Fibroblast of peridontal ligament (primary cell): ENCODE measurements at regions not wholly inside any gene's neighbourhood (a gene's known extent, or its start where the extent isn't known, plus 50 kb on each side); places are given as distances from the start of the nearest gene placed in this dataset.

ENCODE experiments used
- DNase-seq: peaks from one replicate; pipeline ENCODE4 v3.0.0-alpha.2; 2010; ENCODE audit errors: extremely low read depth

DNA sequence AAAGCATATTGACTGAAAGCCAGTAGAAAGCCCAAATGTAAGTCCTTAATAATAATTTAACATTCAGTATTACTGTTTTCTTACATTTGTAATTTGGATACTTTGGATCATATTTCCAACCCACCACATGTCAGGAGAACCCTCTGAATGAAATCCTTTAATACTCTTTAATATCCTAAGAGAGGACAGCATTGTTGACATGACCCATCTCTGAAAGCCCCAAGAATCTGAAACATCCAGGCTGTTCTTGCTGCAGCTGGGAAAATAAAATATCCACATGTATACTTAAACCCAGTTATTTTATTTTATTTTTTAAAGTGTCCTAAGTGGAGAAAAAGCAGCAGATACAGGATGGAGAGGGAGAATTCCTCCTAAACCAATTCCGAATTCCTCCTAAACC is 130.8 kb upstream of the RIPOR2 start:
- DNase-seq = no peak

DNA sequence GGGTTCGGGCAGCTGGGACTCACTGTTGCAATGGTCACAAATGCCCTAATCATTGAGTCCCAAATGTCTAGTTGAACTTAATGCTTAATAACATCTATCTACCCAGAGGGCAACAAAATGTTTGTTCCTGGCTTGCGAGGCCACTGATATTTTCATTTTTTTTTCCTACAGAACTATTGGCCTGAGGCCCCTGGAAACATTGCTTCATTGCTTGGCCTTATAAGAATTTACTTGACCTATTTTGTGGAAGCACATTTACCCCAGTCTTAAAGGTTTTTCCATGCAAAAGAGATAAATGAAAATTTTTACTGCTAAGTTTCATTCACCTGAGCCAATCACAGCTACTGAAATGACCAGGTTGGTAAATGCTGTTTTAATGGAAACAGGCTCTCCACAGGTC is 133.1 kb upstream of the RIPOR2 start:
- DNase-seq = no peak

DNA sequence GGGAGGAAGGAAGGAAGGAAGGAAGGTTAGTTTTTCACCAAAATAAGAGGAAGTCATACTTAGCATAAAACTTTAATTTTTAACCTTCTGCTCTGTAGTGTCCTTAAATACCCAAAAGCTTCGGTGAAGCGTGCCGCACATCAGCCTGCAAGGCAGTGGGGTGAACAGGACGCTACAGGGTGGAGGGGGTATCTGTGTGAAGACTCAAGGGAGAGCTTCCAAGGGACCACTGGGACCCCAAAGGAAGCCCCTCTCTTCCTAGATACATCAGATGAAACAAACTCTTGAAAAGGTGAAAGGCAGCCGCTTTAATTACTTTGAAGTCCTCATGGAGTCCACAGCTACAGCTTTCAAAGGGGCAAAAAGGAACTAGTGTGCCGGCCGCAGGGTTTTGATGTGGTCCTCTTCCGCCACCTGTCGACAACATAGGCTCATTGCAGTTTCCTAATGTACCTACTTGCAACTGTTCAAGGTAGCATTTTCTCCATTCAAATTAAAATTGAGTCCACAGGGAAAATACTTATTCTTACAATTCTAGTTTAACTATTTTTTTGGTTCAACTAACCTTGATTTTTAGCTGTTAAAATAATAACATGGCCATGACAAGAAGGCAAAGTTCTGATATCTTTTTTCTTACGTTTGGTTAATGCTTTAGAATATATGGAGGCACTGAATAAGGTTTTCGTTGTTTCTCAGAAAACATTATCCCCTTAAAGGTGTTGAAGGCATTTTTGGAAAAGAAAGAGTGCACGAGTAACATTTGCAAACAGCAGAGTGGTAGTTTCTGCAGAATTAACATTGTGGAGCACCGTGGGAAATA is 135.0 kb upstream of the RIPOR2 start:
- DNase-seq = peak; percentile 91

DNA sequence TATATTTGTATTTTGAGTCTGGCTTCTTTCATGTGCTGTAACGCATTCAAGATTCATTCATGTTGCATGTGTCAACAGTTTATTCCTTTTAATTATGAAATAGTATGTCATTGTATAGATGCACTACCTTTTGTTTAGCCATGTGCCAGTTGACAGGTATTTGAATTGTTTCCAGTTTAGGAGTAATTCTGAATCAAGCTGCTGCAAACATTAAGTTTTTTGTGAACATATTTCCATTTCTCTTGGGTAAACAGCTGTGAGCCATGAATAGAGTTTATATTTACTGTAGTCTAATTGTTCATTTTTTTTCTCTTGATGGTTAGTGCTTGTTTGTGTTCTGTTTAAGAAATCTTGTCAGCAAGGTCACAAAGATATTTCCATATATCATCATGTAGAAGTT is 142.4 kb upstream of the RIPOR2 start:
- no peak for DNase-seq

DNA sequence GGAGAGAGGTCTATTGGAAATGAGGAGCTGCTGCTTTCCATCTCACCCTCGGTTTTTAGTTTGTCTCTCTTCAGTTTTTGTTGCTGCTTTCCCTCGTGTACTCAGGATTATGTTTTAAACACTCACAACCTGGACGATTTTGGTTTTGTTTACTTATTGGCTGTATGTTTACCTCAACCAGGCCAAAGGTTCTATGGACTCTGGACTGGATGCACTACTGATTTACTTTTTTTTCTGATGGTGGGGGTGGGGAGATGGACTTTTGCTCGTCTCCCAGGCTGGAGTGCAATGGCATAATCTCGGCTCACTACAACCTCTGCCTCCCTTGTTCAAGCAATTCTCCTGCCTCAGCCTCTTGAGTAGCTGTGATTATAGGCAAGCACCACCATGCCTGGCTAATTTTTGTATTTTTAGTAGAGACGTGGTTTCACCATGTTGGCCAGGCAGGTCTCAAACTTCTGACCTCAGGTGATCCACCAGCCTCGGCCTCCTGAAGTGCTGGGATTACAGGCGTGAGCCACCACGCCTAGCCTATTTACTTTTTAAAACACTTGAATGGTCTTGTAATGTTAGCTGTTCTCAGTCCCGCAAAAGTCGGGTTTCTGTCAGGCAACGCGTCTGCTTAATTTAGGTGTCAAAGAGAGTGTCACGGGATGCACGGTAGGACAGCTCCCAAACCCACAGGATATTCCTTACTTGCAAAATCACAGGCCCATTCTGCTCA is 148.2 kb upstream of the RIPOR2 start:
- DNase-seq = no peak

DNA sequence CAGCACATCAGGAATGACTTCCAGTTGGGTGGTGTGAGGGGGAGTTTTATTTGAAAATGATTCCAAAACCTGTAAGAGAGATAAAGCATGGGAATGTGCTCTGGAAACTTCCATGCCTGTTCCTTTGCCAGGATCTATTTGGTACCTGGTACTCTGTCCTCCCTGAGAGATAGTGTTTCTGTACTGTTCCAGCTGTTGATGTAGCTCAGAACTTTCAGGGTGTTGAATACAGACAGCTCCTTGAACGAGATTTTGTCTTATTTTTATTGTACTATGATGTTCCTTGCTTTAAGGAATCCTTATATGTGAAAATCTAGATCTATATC is 148.7 kb upstream of the RIPOR2 start:
- DNase-seq = no peak

DNA sequence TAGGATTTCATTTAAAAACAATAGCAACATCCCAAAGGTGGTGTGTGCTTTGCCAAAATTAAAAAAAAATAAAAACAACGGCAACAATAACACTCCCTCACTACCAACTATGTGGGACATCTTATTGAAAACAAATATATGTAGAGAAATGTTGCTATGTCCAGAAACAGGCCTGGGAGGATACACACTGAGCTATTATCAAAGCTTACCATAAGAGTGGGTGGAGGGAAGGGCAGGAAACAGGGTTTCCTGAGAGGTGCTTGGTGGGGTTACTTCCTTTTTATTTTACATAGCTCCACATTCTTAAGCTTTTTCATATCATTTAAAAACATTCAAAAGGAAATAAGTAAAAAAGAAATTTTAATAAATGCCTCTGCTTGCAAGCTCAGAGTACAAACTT is 150.0 kb upstream of the RIPOR2 start:
- DNase-seq = no peak

DNA sequence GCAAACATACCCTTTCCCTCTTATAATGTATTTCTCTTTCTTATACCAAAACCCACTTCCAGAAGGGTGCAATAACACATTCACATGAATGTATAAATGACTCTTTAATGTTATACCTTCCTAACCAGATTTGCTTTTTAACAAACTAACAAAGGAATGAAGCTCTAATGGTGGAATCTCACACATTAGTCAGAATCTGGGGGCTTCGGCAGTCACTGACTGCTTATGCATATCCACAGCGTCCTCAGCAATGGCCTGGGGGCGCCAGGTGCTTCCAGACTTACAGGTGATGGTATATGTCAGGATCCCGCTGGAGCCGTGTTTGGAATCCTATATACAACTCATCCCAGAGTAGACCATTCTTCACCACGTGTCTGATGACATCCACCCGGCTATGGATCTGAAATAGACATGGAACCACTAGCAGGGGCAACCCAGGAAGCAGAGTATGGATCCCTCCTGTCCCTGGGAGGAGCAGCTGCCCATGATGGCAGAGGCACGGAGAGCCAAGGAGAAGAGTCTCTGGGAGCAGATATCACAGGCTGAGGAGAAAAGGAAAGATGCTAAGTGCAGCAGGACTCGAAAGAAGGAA is 150.8 kb upstream of the RIPOR2 start:
- DNase-seq = no peak

DNA sequence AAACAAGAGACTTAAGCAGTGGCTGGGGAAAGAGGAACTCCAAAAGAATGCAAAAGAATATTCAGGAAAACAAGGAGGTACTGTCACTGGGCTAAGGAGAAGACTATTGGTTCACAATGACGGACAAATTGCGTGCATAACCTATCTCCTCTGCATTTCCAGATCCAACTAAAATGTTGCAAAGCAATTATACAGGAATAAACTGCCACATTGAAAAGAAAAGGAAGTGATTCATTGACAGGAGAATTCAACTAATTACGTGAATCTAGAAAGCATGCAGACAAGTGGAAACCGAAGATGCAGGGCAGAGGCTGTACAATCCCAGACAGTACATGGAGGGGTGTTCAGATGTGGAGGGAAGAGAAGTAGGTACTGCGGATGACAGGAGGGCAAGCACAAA is 152.8 kb upstream of the RIPOR2 start:
- no peak for DNase-seq

DNA sequence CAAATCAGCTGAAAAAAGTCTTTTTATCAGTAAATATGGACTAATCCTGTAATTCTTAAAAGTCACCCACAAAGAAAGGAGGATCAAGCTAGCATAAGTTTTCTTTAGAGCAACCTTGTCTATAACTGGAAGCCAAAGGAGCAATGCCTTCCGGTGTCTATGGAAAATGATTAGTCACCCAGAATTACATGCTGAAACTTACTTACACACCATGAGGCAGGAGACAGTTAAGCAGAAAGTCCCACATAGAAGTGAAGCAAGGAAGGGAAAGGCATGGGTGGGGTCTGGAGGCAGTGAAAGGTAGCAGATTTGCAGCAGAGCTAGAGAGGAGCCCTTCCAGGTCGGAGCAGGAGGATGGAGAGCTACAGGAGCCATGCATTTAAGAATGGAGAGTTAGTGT is 153.7 kb upstream of the RIPOR2 start:
- no peak for DNase-seq

DNA sequence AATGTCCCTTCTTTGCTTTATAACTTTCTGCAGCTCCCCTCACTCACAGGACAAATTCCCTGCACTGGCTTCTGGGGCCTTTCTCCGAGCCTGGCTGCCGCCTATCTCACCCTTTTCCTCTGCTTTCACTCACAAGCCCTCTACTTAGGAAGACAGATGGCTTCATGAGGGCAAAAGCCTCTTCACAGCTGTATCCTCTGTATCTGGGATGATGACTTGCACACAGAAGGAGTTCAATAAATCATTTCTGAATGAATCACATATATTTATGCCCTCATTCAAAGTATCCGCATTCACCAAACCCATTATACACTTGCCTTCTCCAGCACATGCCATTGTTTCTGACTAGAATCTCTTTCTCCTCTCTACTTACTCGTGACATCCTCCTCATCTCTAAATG is 159.0 kb upstream of the RIPOR2 start:
- no peak for DNase-seq

DNA sequence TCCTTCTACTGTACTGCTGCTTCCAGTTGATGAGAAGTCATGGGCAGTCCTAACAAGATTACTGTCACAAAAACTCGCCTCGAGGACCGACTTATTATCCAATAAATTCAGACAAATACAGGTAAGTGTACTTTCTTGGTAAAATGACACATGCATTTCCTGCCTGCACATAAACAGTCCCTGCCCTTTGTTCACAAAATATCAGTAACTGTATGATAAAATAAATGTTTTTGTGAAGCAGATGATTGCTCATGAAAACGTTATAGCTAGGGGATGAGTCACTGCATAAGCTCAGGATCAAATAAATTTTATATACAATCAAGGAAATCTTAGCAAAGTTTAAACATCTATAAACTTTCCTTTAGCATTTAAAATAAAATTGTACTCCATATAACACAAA is 164.5 kb upstream of the RIPOR2 start:
- DNase-seq = peak; percentile 16

DNA sequence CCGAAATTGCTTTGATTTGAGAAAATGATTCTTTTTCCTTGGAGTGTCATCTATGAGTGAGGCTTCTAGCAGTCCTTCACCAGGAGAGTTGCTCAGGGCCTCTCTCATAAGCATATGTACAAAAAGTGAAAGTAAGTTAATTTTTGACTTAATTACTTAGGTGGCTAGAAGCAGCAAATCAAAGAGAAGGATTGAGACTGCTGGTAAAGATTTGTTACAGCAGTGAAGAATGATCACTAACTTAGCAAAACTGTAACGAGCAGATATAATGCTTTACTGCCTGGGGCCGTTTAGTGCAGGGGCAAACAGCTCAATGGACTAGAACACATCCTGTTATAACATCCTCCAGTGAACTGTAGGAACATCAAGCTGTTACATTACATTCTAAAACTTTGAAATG is 167.8 kb upstream of the RIPOR2 start:
- DNase-seq = no peak

DNA sequence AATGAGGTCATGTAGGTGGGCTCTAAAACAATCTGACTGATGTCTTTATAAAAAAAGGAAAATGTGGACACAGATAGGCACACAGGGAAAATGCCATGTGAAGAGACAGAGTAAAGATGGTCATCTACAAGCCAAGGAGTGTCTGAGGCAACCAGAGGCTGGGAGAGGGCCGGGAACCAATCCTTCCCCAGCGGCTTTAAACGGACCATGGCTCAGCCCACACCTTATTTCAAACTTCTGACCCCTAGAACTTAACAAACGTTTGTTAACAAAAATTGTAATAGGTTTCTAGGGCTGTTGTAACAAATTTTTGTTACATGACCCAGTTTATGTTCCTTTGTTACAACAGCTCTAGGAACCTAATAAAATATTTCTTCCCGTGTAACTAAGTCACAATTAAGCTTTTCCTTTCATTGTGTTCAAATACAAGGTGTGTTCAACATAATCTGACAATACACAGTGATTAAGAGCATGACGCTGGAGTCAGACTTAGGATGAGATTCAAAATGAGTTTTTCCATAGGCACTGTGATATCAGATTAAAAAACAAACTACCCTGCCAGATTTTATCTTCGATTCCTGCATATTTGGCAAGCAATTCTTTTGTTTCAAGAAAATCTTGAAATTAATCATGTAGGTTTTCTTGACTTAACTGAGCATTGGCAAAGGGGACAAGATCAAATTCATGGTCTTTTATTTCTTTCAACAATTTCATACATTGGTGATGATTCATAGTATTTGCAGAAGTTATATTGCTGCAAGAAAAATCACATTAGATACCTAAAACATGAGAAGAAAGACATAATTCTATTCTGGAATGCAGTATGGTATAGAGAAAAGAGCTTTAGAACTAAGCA is 169.5 kb upstream of the RIPOR2 start:
- DNase-seq = peak; percentile 9

DNA sequence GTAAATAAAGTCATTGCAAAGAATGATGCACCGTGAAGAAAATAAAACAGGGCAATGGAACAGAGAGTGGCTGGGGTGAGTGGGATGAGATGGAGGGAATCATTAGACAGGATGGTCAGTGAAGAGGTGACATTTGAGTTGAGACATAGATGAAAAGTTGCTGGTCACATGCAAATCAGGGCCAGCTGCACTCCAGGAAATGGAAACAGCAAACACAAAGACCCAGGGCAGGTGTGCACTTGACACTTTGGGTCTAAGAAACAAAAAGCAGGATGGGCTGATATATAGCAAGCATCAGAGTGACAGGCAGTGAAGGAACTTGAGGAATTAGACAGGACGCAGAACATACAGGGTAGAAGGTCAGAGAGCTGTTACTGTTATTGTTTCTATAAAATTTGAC is 171.5 kb upstream of the RIPOR2 start:
- no peak for DNase-seq

DNA sequence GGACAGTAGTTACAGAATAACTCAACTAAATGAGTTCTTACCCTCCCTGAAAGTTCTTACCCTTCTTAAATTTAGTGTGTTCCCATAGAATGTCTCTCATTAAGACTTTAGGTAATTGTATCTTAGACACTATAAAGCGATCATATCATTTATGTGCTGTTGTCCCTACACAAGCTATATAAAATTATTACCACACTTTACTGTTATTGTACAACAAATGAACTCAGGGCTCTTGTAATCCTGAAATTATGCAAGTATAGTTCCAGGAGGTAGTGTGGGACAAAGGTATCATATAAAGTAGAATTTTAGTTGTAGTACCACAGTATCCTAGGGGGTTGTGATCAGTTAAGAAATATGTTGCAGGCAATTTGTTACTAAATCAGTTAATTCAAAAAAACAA is 167.4 kb upstream of the CARMIL1 start:
- DNase-seq = no peak

DNA sequence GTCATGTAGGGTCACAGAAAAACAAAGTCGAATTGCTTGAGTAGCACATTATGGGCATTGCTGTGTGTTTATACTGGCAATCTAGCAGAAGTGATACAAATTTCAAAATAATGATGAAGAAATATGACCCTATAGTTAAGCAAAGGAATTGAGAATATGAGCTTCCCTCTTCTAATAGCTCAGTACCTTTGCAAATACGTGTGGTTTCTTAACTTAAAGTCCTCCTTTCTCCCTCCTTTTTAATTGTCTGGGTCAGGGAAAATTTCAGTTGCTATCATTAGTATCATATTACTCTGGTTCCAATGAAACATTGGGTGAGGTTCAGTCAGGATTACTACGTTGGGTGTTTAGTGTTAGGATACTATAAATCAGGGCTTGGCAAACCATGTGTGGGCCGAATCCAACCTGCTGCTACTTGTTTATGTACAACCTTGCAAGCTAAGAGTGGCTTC is 166.8 kb upstream of the CARMIL1 start:
- peak; percentile 9 for DNase-seq

DNA sequence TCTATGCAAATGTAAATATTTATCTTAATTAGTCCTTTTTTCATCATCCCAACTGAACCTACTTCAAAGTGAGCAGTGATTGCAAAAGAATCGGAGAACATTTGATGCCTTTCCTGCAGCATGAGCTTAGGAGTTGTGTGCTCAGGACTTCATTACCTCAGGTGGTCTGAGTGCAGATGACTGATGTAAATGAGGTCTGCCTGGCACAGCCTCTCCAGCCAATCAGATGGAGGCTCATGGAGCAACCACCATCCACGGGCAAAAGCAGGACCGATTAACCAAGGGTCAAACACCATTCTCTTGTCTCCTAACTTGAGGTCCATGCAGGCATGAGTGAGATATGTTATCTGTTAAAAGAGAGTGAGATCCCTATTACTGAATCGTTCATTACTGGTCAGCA is 165.7 kb upstream of the CARMIL1 start:
- no peak for DNase-seq

DNA sequence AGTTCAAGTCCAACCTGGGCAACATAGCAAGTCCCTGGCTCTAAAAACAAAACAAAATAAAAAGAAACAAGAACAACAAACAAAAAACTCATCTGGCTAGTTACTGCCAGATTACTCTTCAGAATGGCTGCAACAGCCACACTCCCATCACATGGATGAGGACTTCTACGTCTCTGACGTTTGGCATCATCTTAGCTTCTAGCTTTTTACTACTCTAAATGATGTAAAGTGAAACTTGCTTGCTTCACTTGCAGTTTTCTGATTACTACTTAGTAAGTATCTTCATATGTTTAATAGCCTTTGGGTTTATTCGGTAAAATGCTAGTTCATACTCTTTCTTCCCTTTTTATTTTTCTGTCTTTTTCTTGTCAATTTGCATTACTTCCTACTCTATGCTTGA is 161.1 kb upstream of the CARMIL1 start:
- no peak for DNase-seq

DNA sequence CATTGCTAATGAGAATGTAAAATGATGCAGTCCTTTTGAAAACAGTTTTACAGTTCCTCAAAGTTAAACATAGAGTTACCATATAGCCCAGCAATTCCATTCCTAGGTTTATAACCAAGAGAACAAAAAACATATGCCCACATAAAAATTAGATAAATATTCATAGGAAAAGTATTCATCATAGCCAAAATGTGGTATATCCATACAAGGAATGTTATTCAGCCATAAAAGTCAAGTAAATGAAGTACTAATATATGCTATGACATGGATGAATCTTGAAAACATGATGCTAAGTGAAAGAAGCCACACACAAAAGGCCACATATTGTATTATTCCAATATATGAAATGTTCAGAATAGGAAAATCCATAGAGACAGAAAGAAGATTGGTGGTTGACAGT is 158.0 kb upstream of the CARMIL1 start:
- DNase-seq = no peak

DNA sequence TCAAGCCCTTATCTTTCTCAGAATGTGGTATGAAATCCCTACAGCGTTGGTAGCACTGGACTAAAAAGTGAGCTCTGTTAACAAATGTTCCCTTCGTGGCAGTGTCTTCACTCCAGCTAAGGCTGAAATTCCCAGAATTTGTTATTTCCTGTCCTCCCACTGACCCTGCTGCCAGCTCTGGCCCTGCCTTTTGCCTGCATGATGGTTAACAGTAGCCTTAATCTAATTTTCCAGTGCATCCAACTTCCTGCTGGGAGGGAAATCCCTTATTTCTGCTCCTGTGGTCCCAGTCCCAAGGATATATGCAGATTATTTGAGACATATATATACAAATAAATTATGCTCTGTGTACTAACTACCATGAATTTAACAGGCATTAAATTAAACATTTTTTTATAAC is 157.2 kb upstream of the CARMIL1 start:
- DNase-seq = peak; percentile 30

DNA sequence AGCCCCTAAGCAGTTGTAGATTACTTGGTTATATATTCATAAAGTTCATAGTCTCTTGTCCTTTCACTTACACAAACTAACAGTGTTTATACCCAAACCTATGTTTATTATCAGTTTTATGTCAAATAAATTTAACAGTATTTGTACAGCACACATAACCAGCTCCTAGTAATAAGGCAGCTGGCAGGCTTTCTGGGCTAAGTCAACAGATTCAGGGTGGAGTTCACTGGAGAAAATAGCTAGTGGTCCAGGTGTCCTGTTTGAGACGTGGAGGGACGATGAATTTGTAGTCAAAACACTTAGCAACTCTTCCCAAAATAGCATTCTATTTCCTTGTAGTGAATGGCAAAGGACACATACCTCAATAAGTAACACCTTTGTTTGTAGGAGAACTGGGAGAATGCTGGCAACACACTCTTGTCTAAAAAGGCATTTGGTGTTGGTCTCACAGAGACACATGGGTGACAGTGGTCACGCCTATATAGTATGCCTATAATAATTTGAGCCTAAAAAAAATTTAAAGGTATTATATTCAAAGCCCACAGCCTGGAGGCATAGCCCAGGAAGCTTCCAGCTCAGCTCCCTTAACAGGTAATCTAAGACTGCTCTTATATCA is 156.4 kb upstream of the CARMIL1 start:
- DNase-seq = no peak
